NCI-H2171 treated with DMSO at 0.1 percent for 48 hours (cell line): ENCODE measurements at regions not wholly inside any gene's neighbourhood (a gene's known extent, or its start where the extent isn't known, plus 50 kb on each side); places are given as distances from the start of the nearest gene placed in this dataset.
A peak's percentile ranks its signal among the peaks of the same experiment; 100 is the strongest.

Source experiments
- DNase-seq: peaks from one replicate; lab custom pipeline; 2025; lab: John Stamatoyannopoulos, UW

- DNase-seq: peak; percentile 20
These were observed 71.1 kb upstream of the NEURL1B start for GRCh38 chr5:172569861-172570558.

DNA sequence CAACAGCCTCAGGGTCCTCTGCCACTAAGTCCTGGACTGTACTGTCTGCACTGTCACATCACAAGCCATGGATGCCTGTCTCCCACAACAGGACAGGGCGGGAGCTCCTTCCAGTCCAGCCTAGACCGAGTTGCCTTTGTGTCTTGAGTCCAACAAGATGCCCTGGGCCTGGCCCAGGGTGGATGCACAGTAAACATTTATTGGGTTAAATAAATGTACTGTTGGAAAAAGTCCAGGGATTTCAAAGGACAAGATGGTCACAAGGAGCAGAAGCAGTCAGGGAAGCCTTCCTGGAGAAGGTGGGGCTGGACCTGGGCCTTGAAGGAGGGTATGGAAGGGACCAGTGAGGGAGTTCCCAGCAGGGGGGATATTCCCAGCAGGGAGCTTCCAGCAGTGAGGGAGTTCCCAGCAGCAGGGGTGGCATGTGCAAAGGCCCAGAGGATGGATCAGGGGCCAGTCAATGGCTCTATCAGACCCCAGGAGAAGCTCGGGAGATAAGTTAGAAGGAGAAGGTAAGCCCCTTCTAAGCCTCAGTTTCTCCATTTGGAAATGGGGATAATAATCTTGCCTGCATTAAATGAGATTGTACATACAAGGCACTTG, 72.7 kb upstream of the NEURL1B start:
- DNase-seq: no peak

- DNase-seq: no peak
These were observed 73.2 kb upstream of the NEURL1B start for GRCh38 chr5:172567843-172568242.

DNA sequence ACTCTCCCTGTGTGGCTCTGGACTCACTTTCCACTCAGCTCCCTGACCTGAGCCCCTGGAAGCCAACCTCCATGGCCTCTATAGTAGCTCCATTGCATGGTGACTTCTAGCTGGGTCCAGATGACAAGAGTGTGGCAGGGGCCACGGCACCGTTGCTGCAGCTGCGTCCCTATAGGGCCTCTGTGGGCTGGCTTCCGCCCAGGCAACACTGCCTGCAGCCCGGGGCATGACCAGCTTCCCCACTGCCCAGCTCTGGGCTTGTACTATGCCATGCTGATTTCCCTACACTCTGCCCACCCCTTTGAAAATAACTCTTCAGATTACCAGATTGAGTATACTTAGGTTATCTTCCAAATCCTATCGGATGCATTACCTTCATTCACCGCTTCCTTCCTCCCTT, 73.8 kb upstream of the NEURL1B start:
- DNase-seq: no peak

- DNase-seq: no peak
These were observed 75.0 kb upstream of the NEURL1B start for GRCh38 chr5:172565931-172566665.

DNA sequence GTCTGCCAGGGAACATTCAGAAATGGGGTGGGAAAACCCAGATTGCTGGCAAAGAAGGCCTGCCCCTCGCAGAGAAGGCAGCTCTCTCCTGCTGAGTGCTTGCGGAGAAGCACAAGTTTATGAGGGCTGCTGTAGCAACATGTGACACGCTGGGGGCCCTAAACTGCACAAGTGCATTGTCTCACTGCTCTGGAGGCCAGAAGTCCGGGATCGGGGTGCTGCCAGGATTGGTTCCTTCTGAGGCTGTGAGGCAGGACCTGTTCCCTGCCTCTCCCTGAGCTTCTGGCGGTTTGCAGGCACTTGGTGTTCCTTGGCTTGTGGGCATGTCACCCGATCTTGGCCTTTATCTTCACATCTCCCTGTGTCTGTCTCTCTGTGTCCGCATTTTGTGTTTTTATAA, 75.6 kb upstream of the NEURL1B start:
- DNase-seq: peak; percentile 4

GRCh38 chr5:172564883-172565282, 76.2 kb upstream of the NEURL1B start:
- DNase-seq: peak; percentile 30

- peak; percentile 85 for DNase-seq
These were observed 76.9 kb upstream of the NEURL1B start for GRCh38 chr5:172564188-172564587.

GRCh38 chr5:172562443-172562842, 78.6 kb upstream of the NEURL1B start:
- DNase-seq: no peak

DNA sequence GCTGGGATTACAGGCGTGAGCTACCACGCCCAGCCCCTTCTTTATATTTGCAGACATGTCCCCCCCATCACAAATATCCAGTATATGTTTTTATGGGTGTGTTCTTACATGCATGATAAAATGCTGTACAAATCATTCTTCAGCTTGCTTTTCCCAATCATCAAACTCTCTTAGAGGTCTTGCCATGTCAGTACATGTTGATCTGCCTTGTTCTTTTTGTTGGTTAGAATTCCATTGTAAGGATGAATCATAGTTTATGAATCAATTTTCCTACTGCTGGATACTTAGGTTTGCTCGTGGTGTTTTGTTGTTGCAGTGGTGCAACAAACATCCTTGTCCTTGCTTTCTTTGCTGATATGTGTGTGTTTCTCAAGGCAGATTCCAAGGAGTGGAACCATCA, 79.9 kb upstream of the NEURL1B start:
- DNase-seq: no peak

- DNase-seq: peak; percentile 77
These were observed 81.8 kb upstream of the NEURL1B start for GRCh38 chr5:172559004-172559932.

DNA sequence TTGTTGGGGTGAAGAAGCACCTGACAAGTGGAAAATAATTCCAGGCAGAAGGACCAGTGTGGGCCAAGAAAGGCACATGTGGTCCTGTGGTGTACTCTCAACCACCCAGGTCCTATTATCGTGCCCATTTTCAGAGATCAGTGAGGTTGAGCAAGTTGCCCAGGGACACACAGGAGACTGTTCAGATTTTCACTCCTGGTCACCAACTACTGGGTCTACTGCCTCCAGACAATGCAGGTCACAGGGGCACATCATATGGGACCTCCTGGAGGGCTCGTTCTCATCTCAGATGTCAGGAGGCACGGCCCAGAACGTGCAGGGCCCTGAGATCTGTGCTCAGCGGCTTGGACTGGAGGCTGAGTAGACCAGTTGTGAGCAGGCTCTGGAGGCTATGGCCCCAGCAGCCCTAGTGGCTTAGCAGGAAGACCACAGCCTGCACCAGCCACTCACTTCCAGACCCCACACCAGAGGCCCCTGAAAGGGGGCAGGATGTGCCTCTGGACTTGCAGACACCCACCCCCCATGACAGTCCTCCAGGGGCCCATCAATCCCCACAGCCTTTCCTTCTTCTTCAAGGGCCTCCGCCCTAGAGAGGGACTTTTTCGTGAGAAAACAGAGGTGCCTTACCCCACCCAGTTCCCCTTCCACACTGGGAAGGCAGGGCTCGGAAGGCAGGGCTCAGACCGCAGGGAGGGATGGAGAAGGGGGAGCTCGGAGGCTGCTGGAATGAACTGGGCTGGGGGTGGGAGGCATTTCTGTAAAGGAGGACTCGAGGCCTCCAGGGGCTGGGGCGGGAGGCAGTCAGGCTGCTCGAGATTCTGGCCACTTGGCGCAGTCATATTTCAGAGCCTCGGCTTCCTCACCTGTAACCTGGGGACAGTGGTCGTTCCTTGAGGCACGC, 82.7 kb upstream of the NEURL1B start:
- no peak for DNase-seq

GRCh38 chr5:172556971-172557461, 84.0 kb upstream of the NEURL1B start:
- no peak for DNase-seq

- no peak for DNase-seq
These were observed 84.8 kb upstream of the NEURL1B start for GRCh38 chr5:172556262-172556661.

DNA sequence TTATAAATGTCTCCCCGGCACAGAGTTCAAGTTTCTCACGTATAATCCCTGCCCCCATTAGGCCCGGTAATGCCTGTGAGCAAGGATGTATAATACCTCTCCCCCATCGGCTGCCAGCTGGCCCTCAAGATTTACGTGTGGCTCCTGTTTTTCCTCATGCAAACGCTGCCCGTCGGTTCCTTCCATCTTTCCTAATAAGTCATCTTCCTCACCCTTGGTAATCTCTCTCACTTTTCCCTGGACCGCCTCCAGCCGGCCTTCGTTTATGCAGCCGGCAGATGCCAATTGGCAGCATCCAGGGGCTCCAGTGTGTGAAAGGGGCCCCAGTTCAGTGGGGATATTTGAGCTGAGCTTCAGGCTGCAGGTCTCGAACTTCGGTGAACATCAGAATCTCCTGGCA, 86.5 kb upstream of the NEURL1B start:
- no peak for DNase-seq

DNA sequence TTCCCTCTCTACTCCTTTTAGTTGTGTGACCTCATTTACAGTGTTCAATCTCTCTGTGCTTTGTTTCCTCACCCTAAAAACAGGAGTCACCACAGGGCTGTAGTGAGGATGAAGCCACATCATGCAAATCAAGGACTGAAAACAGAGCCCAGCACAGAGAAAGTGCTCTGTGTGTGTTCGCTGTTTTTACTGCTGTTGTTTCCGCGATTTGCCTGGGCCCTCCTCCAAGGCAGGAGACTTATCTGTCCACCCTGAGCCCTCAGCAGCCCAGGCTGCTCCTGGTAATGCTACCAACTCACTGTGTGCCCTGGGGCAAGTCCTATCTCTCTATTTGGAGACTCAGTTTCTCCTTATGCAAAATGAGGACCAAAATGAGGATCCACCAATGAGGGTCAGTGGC, 87.2 kb upstream of the NEURL1B start:
- no peak for DNase-seq

GRCh38 chr5:172553167-172553566, 87.9 kb upstream of the NEURL1B start:
- DNase-seq: no peak

DNA sequence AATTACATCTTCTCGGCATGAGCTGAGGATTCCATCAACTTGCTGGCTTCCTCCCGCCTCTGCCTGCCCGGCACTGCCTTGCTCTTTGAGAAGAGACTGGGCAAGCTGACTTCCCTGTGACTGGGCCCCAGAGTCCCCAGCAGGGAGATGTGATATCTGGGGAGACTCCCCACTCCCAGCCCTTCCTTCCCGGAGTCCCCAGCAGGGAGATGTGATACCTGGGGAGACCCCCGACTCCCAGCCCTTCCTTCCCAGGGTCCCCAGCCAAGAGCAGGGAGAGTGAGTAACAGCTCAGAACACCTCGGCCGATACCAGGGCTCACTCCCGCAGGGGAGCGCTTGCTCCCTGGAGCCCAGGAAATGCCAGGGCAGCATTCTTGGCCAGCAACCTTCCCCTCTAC, 90.1 kb upstream of the NEURL1B start:
- no peak for DNase-seq

- no peak for DNase-seq
These were observed 90.8 kb upstream of the NEURL1B start for GRCh38 chr5:172550096-172550765.

- DNase-seq: peak; percentile 68
These were observed 91.4 kb upstream of the NEURL1B start for GRCh38 chr5:172549696-172550095.
